ENCODE measurements at regions not wholly inside any gene's neighbourhood (a gene's known extent, or its start where the extent isn't known, plus 50 kb on each side); places are given as distances from the start of the nearest gene placed in this dataset.

DNA sequence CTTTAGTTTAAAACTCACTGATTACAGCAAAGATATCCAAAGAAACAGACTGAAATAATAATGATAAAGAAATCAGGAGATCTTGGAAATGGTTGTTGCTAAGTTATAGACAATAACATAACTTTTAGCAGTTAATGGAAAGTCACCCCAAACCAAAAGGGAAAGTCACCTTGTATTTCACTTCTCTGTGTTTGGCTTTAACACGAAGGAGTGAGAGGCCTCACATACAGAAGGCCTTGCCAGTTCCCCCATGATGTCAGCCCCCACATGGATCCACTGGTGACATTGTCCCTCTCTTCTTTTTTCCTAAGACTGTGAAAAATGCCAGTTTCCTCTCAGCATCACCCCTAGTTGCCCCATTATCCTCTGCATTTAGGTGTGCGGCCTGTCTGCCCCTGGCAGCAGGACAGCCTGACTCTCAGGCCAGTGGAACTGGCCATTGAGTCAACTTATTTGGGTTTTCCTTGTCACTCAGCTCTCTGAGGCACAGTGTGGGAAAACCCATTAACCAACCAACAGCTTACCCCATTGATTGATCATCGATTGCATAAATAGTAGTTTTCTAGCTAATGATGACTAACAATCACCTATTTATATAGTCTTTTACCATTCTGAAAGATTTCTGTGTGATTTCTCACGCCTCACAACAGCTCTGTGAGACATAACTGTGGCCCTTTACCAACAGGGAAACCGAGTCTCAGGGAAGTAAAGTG, 308.1 kb downstream of the PTTG2 start:
- TF ChIP-seq, protein P1, sequence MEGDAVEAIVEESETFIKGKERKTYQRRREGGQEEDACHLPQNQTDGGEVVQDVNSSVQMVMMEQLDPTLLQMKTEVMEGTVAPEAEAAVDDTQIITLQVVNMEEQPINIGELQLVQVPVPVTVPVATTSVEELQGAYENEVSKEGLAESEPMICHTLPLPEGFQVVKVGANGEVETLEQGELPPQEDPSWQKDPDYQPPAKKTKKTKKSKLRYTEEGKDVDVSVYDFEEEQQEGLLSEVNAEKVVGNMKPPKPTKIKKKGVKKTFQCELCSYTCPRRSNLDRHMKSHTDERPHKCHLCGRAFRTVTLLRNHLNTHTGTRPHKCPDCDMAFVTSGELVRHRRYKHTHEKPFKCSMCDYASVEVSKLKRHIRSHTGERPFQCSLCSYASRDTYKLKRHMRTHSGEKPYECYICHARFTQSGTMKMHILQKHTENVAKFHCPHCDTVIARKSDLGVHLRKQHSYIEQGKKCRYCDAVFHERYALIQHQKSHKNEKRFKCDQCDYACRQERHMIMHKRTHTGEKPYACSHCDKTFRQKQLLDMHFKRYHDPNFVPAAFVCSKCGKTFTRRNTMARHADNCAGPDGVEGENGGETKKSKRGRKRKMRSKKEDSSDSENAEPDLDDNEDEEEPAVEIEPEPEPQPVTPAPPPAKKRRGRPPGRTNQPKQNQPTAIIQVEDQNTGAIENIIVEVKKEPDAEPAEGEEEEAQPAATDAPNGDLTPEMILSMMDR (conservative IDR thresholded peaks at IDR 0.05; ENCODE audit: low read depth, low read length), result no peak
- no peak for TF ChIP-seq EZH2 (IDR thresholded peaks at IDR 0.05; ENCODE audit: borderline replicate concordance, low read depth, low read length, poor library complexity, severe bottlenecking)

All from A673 (cell line).